ENCODE measurements at regions not wholly inside any gene's neighbourhood (a gene's known extent, or its start where the extent isn't known, plus 50 kb on each side); places are given as distances from the start of the nearest gene placed in this dataset.

GRCh38 chr1:30814292-30814691 lies 56.7 kb upstream of the LAPTM5 start:
- H3K27ac ChIP-seq (ENCODE audit: low read depth, low read length) = no peak overlapping the region
- H3K36me3 ChIP-seq (ENCODE audit: control insufficient read depth, low read length) = no peaks in the 10 kb centered on the region
- H3K9me3 ChIP-seq (ENCODE audit: control insufficient read depth, insufficient read depth, low read length) = no peaks in the 10 kb centered on the region
- H3K4me1 ChIP-seq (ENCODE audit: control insufficient read depth, low read length) = peaks cover 4% of the 10 kb centered on the region
- H3K4me3 ChIP-seq (ENCODE audit: low read length) = no peak overlapping the region
- no peaks in the 10 kb centered on the region for H3F3A ChIP-seq (ENCODE audit: control insufficient read depth, insufficient read depth)
- no peak overlapping the region for H3K4me2 ChIP-seq (ENCODE audit: low read length)
- no peaks in the 10 kb centered on the region for H3K79me2 ChIP-seq (ENCODE audit: control insufficient read depth, low read length)
- peaks cover 61% of the 10 kb centered on the region for H3K27me3 ChIP-seq (ENCODE audit: control insufficient read depth, low read length)
- no peaks in the 10 kb centered on the region for H3K9me2 ChIP-seq (replicated peaks; ENCODE audit: control insufficient read depth, low read length)
- TF ChIP-seq EZH2phosphoT487 (IDR thresholded peaks at IDR 0.05; ENCODE audit: borderline replicate concordance, low read length) = no peak
- TF ChIP-seq, protein P1, sequence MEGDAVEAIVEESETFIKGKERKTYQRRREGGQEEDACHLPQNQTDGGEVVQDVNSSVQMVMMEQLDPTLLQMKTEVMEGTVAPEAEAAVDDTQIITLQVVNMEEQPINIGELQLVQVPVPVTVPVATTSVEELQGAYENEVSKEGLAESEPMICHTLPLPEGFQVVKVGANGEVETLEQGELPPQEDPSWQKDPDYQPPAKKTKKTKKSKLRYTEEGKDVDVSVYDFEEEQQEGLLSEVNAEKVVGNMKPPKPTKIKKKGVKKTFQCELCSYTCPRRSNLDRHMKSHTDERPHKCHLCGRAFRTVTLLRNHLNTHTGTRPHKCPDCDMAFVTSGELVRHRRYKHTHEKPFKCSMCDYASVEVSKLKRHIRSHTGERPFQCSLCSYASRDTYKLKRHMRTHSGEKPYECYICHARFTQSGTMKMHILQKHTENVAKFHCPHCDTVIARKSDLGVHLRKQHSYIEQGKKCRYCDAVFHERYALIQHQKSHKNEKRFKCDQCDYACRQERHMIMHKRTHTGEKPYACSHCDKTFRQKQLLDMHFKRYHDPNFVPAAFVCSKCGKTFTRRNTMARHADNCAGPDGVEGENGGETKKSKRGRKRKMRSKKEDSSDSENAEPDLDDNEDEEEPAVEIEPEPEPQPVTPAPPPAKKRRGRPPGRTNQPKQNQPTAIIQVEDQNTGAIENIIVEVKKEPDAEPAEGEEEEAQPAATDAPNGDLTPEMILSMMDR (IDR thresholded peaks at IDR 0.05; ENCODE audit: low read depth, low read length, poor library complexity, severe bottlenecking) = no peak
- 0 out of 2 replicates have a peak, but pooled peaks cover 5% of the 10 kb centered on the region for H4K20me1 ChIP-seq (ENCODE audit: control insufficient read depth, insufficient read depth, low read depth, low read length)

- Histone ChIP-seq H3K27ac (ENCODE audit: low read depth, low read length) (no peak overlapping the region), H3K36me3 (ENCODE audit: control insufficient read depth, low read length) (no peaks in the 10 kb centered on the region), H3K4me1 (ENCODE audit: control insufficient read depth, low read length) (peaks cover 8% of the 10 kb centered on the region), H3K27me3 (ENCODE audit: control insufficient read depth, low read length) (peaks cover 58% of the 10 kb centered on the region), H4K20me1 (ENCODE audit: control insufficient read depth, insufficient read depth, low read depth, low read length) (0 out of 2 replicates have a peak, but pooled peaks cover 6% of the 10 kb centered on the region), H3K4me3 (ENCODE audit: low read length) (no peak overlapping the region), H3K79me2 (ENCODE audit: control insufficient read depth, low read length) (no peaks in the 10 kb centered on the region), H3K9me2 (replicated peaks; ENCODE audit: control insufficient read depth, low read length) (no peaks in the 10 kb centered on the region), H3K9me3 (ENCODE audit: control insufficient read depth, insufficient read depth, low read length) (no peaks in the 10 kb centered on the region), H3K4me2 (ENCODE audit: low read length) (no peak overlapping the region), H3F3A (ENCODE audit: control insufficient read depth, insufficient read depth) (no peaks in the 10 kb centered on the region)
- no peak for TF ChIP-seq EZH2phosphoT487 (IDR thresholded peaks at IDR 0.05; ENCODE audit: borderline replicate concordance, low read length)
- TF ChIP-seq, protein P1 (IDR thresholded peaks at IDR 0.05; ENCODE audit: low read depth, low read length, poor library complexity, severe bottlenecking) = no peak
These were observed 54.5 kb upstream of the LAPTM5 start for GRCh38 chr1:30812076-30812475.

- Histone ChIP-seq H3K4me1 (ENCODE audit: control insufficient read depth, low read length) (peaks cover 8% of the 10 kb centered on the region), H3K9me3 (ENCODE audit: control insufficient read depth, insufficient read depth, low read length) (no peaks in the 10 kb centered on the region), H3K4me2 (ENCODE audit: low read length) (no peak overlapping the region), H3K9me2 (replicated peaks; ENCODE audit: control insufficient read depth, low read length) (no peaks in the 10 kb centered on the region), H3K27ac (ENCODE audit: low read depth, low read length) (no peak overlapping the region), H3K4me3 (ENCODE audit: low read length) (no peak overlapping the region), H3K27me3 (ENCODE audit: control insufficient read depth, low read length) (peaks cover 58% of the 10 kb centered on the region), H3F3A (ENCODE audit: control insufficient read depth, insufficient read depth) (no peaks in the 10 kb centered on the region), H3K36me3 (ENCODE audit: control insufficient read depth, low read length) (no peaks in the 10 kb centered on the region), H3K79me2 (ENCODE audit: control insufficient read depth, low read length) (no peaks in the 10 kb centered on the region), H4K20me1 (ENCODE audit: control insufficient read depth, insufficient read depth, low read depth, low read length) (peaks cover 11% of the 10 kb centered on the region; the same call in 1 of the 2 replicates)
- TF ChIP-seq EZH2phosphoT487 (IDR thresholded peaks at IDR 0.05; ENCODE audit: borderline replicate concordance, low read length) = no peak
- TF ChIP-seq, protein P1 (IDR thresholded peaks at IDR 0.05; ENCODE audit: low read depth, low read length, poor library complexity, severe bottlenecking) = no peak
These were observed 53.6 kb upstream of the LAPTM5 start for GRCh38 chr1:30811187-30811586.
